Fibroblast of skin of left biceps (primary cell): ENCODE measurements at regions not wholly inside any gene's neighbourhood (a gene's known extent, or its start where the extent isn't known, plus 50 kb on each side); places are given as distances from the start of the nearest gene placed in this dataset.
"Not testable (repeated sequence)": the region's sequence is repeated elsewhere in the genome, so short reads cannot be mapped to it uniquely, and the experiment has no call there.

ENCODE experiments used
- DNase-seq, 2 experiments: peaks; one replicate each; pipeline ENCODE4 v3.0.0-alpha.2; 2013; ENCODE audit warnings: low read depth in 2 of 2

- DNase-seq: peak in 1 of 2 experiments; percentile 19
Measured at GRCh38 chr5:126031989-126032716, 391.1 kb upstream of the GRAMD2B start.

- no peak for DNase-seq
Measured at GRCh38 chr5:126043688-126044087, 379.5 kb upstream of the GRAMD2B start.

GRCh38 chr5:126044111-126044668 lies 379.0 kb upstream of the GRAMD2B start:
- peak; percentile 65 to 71 for DNase-seq

GRCh38 chr5:126044931-126045565 lies 378.2 kb upstream of the GRAMD2B start:
- DNase-seq: no peak

- no peak for DNase-seq
Measured at GRCh38 chr5:126046318-126046717, 376.9 kb upstream of the GRAMD2B start.

- no peak for DNase-seq
Measured at GRCh38 chr5:126046846-126047571, 376.2 kb upstream of the GRAMD2B start.

- no peak for DNase-seq
Measured at GRCh38 chr5:126052120-126052519, 371.1 kb upstream of the GRAMD2B start.

GRCh38 chr5:126052791-126053190 lies 370.4 kb upstream of the GRAMD2B start:
- no peak for DNase-seq

GRCh38 chr5:126053630-126054029 lies 369.6 kb upstream of the GRAMD2B start:
- no peak for DNase-seq

GRCh38 chr5:126054577-126055347 lies 368.4 kb upstream of the GRAMD2B start:
- no peak for DNase-seq

GRCh38 chr5:126055348-126055729 lies 367.9 kb upstream of the GRAMD2B start:
- DNase-seq: no peak

- DNase-seq: no peak
Measured at GRCh38 chr5:126056352-126056751, 366.9 kb upstream of the GRAMD2B start.

GRCh38 chr5:126056851-126057622 lies 366.2 kb upstream of the GRAMD2B start:
- no peak for DNase-seq

GRCh38 chr5:126058392-126058791 lies 364.8 kb upstream of the GRAMD2B start:
- DNase-seq: not testable (repeated sequence)

GRCh38 chr5:126062398-126063221 lies 360.6 kb upstream of the GRAMD2B start:
- DNase-seq: no peak

- no peak for DNase-seq
Measured at GRCh38 chr5:126065061-126065460, 358.1 kb upstream of the GRAMD2B start.

GRCh38 chr5:126066836-126067235 lies 356.4 kb upstream of the GRAMD2B start:
- no peak for DNase-seq

- DNase-seq: no peak
Measured at GRCh38 chr5:126067404-126067803, 355.8 kb upstream of the GRAMD2B start.

GRCh38 chr5:126069329-126069728 lies 353.9 kb upstream of the GRAMD2B start:
- DNase-seq: no peak

- no peak for DNase-seq
Measured at GRCh38 chr5:126070481-126070880, 352.7 kb upstream of the GRAMD2B start.
